Fibroblast of pulmonary artery (primary cell): ENCODE measurements at regions not wholly inside any gene's neighbourhood (a gene's known extent, or its start where the extent isn't known, plus 50 kb on each side); places are given as distances from the start of the nearest gene placed in this dataset.
A peak's percentile ranks its signal among the peaks of the same experiment; 100 is the strongest.

Source experiments
- DNase-seq: peaks from one replicate; pipeline ENCODE4 v3.0.0-alpha.2; 2010; ENCODE audit warnings: low read depth
- H3K4me3 ChIP-seq: replicated peaks from 2 replicates; pipeline ENCODE4 v1.5.1; 2011; ENCODE audit warnings: low read depth, mild to moderate bottlenecking, control low read depth, low read length, moderate library complexity
- CTCF ChIP-seq: IDR thresholded peaks from 2 replicates; pipeline ENCODE4 v1.5.1; 2011; ENCODE audit warnings: mild to moderate bottlenecking, control low read depth, low read length, inconsistent platforms; ENCODE audit errors: missing control alignments

DNA sequence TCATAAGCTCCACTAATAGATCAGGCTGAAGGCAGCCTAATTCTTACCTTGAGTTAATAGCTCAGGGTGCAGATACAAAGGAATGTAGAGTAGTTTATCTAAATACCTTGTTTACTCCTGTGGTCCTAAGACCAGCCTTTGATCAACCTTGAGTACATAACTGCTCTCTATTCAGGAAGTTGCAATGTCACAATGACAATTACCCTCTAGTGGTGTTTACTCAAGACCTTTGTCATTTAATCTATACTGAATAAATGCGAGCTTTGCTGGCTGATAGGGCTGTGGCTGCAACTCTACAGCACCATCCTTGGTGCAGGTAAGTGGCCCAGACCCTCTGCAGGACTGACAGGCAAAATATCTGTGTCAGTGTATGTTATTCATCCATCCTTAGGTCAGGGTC, 282.7 kb downstream of the ATXN7L3B start:
- DNase-seq = no peak
- TF ChIP-seq CTCF = no peak
- no peak overlapping the region for H3K4me3 ChIP-seq

DNA sequence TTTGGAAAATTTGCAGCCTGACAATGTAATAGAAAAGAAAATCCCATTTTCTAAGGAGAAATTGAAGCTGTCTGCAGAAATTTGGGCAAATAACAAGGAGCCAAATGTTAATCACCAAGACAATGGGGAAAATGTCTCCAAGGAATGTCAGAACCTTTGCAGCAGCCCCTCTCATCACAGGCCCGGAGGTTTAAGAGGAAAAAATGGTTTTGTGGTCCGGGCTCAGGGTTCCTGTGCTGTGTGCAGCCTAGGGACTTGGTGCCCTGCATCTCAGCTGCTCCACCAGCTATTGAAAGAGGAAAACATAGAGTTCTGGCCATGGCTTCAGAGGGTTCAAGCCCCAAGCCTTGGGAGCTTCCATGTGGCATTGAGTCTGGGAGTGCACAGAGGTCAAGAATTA, 298.9 kb downstream of the ATXN7L3B start:
- no peak for TF ChIP-seq CTCF
- no peak for DNase-seq
- no peak overlapping the region for H3K4me3 ChIP-seq

- no peak overlapping the region for H3K4me3 ChIP-seq
- no peak for DNase-seq
- TF ChIP-seq CTCF = no peak
These were observed 308.5 kb downstream of the ATXN7L3B start for GRCh38 chr12:74846116-74846515.

GRCh38 chr12:74847169-74847568, 309.5 kb downstream of the ATXN7L3B start:
- H3K4me3 ChIP-seq = no peak overlapping the region
- DNase-seq = no peak
- no peak for TF ChIP-seq CTCF

GRCh38 chr12:74848006-74848405, 310.4 kb downstream of the ATXN7L3B start:
- TF ChIP-seq CTCF = no peak

GRCh38 chr12:74849801-74850200, 312.2 kb downstream of the ATXN7L3B start:
- DNase-seq = no peak
- H3K4me3 ChIP-seq = no peak overlapping the region

More at GRCh38 chr12:74848006-74848405, 310.4 kb downstream of the ATXN7L3B start:
- no peak for DNase-seq
- H3K4me3 ChIP-seq = no peak overlapping the region

More at GRCh38 chr12:74849801-74850200, 312.2 kb downstream of the ATXN7L3B start:
- TF ChIP-seq CTCF = peak; percentile 2
